Keratinocyte (primary cell): ENCODE measurements at regions not wholly inside any gene's neighbourhood (a gene's known extent, or its start where the extent isn't known, plus 50 kb on each side); places are given as distances from the start of the nearest gene placed in this dataset.

ENCODE experiments used
- CTCF ChIP-seq, 3 experiments: IDR thresholded peaks in 1 of 3; conservative IDR thresholded peaks in 1 of 3; optimal IDR thresholded peaks in 1 of 3; 2 replicates in 2 of 3; 3 replicates in 1 of 3; pipeline versions ENCODE3 to v1.5.1; 2011; ENCODE audit warnings: low read length in 3 of 3, mild to moderate bottlenecking in 3 of 3, moderate library complexity in 2 of 3, control low read depth in 1 of 3, inconsistent platforms in 1 of 3; ENCODE audit not compliant: insufficient read depth in 2 of 3; ENCODE audit errors: extremely low read depth in 1 of 3
- EZH2 ChIP-seq: IDR thresholded peaks from one replicate; pipeline ENCODE4 v1.6.1; 2012; ENCODE audit warnings: inconsistent platforms, mild to moderate bottlenecking, low read length, moderate library complexity

- TF ChIP-seq EZH2 (no peak), CTCF (optimal IDR thresholded peaks at IDR 0.05 in 1 of 3, IDR thresholded peaks at IDR 0.05 in 1 of 3, conservative IDR thresholded peaks at IDR 0.05 in 1 of 3; ENCODE audit: extremely low read depth in 1 of 3, insufficient read depth in 2 of 3, low read length in 3 of 3) (peak in 1 of 3 experiments; percentile 51)
These were observed 1164.5 kb upstream of the CITED2 start for GRCh38 chr6:140538926-140539325.
